Epithelial cell of esophagus (primary cell): ENCODE measurements at regions not wholly inside any gene's neighbourhood (a gene's known extent, or its start where the extent isn't known, plus 50 kb on each side); places are given as distances from the start of the nearest gene placed in this dataset.

Source experiments
- DNase-seq: peaks from one replicate; pipeline ENCODE4 v3.0.0; 2010; ENCODE audit warnings: low read depth
- H3K4me3 ChIP-seq: 2 replicates; pipeline ENCODE4 v1.5.1; 2011; ENCODE audit warnings: mild to moderate bottlenecking, low read length, control low read depth
- TF ChIP-seq, protein P1 (sequence below): IDR thresholded peaks from 2 replicates; pipeline ENCODE4 v1.5.1; 2011; ENCODE audit warnings: low read depth, mild to moderate bottlenecking, low read length, control low read depth, inconsistent platforms; ENCODE audit not compliant: insufficient read depth; ENCODE audit errors: missing control alignments

GRCh38 chr1:232435729-232436128, 194.2 kb downstream of the SIPA1L2 start:
- TF ChIP-seq, protein P1, sequence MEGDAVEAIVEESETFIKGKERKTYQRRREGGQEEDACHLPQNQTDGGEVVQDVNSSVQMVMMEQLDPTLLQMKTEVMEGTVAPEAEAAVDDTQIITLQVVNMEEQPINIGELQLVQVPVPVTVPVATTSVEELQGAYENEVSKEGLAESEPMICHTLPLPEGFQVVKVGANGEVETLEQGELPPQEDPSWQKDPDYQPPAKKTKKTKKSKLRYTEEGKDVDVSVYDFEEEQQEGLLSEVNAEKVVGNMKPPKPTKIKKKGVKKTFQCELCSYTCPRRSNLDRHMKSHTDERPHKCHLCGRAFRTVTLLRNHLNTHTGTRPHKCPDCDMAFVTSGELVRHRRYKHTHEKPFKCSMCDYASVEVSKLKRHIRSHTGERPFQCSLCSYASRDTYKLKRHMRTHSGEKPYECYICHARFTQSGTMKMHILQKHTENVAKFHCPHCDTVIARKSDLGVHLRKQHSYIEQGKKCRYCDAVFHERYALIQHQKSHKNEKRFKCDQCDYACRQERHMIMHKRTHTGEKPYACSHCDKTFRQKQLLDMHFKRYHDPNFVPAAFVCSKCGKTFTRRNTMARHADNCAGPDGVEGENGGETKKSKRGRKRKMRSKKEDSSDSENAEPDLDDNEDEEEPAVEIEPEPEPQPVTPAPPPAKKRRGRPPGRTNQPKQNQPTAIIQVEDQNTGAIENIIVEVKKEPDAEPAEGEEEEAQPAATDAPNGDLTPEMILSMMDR = no peak
- H3K4me3 ChIP-seq = no peak overlapping the region
- peak; percentile 24 for DNase-seq

GRCh38 chr1:232432313-232432712, 197.6 kb downstream of the SIPA1L2 start:
- DNase-seq = no peak
- TF ChIP-seq, protein P1 = no peak
- no peak overlapping the region for H3K4me3 ChIP-seq

- TF ChIP-seq, protein P1 = no peak
- no peak overlapping the region for H3K4me3 ChIP-seq
- DNase-seq = no peak
Observed at GRCh38 chr1:232431748-232432147, 198.2 kb downstream of the SIPA1L2 start.

DNA sequence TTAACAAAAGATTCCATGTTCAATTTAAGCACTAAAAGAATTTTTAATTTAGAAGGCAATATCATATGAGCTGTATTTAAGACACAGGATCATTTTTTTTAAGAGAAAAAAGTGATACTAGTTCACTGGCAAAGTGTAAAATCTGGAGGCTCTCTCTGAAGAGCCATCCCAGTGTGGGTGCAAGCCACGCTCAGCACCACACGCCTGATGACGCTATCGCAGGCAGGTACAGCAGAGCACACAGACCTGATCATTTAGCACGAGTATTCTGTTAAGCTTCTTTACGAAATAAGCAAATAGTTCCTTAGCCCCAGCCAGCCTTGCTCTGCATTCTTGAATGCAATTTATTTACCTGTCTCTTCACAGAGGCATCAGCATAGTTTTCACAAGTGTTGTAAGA, 198.6 kb downstream of the SIPA1L2 start:
- H3K4me3 ChIP-seq = no peak overlapping the region
- TF ChIP-seq, protein P1 = no peak
- no peak for DNase-seq

DNA sequence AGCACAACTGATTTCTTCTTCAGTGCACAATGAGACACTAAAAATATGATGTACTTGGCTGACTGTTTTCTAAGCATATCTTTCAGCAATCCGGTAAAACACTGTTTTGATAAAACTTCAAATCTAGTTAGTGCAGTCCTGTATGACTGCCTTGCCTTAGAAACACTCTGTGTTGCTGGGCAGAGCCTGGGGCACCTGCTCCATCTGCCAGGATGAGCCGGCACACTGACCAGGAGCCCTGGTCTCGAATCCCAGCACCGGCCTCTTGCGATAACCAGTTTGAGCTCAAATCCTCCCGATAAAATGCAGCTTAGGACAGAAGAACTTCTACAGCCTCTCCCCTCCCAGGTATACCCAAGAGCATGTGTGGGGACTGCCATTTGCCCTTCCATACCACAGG, 199.5 kb downstream of the SIPA1L2 start:
- DNase-seq = no peak
- TF ChIP-seq, protein P1 = no peak
- H3K4me3 ChIP-seq = no peak overlapping the region

DNA sequence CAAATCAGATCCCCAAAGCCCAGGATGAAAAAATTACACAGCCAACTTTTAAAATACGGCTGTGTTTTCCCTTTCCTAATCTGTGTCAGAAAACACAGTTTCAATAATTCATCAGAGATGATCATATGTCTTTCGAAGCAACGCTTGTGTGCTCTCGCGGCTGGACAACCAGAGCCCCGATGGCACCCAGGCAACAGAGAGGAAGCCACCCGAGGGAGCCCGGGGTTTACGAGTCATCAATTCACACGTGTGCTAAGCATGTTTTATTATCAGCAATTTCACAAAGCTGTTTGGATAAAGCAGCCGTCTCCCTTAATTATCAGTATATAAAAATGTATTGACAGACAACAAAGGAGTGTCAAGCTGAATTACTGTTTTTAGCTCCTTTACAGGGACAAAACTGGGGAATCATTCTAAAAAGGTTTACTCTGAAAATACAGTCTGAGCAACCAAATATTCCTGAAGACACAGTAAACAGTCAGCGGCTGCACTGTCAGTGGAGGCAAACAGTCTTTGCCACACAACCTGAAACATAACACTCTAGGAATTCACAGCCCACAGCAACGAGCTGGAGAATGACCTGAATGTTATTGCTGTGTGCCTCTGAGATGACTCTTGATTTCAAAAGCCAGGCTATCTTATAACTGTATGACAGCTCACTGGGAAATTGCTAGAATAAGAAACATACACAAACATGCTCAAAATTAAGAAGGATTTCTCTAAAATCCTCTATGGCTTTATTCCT, 201.0 kb downstream of the SIPA1L2 start:
- H3K4me3 ChIP-seq = no peak overlapping the region
- DNase-seq = no peak
- TF ChIP-seq, protein P1 = no peak

DNA sequence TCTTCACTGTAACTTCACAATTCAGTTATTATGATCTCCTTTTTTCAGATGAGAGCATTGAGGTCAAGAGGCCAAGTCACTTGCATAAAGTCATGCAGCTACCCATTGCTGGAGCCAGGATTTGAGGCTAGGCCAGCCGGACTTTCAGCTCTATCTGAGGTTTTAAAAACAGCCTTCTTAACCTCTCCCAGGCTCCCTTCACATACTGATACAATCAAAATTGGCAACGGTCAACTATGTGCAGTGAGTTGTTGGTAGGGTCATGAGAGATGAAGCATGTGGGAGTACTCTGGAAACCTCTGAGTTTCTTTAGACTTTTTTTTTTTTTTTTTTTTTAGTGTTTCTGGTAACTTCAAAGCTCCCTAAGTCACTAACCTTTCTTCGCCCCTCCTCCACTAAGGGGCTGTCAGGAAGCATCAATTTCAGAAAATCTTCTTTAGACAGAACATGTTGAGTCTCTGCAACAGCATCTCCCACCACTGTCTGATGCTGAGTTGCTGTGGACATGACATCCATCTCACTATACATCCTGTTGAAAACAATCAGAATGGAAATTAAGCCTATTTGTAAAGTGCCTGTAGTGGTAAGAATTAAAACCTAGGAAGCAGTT, 201.8 kb downstream of the SIPA1L2 start:
- no peak overlapping the region for H3K4me3 ChIP-seq
- DNase-seq = no peak
- TF ChIP-seq, protein P1 = no peak
